GM10266 (cell line): ENCODE measurements at regions not wholly inside any gene's neighbourhood (a gene's known extent, or its start where the extent isn't known, plus 50 kb on each side); places are given as distances from the start of the nearest gene placed in this dataset.

Source experiments
- DNase-seq: peaks from one replicate; pipeline ENCODE4 v3.0.0; 2012; ENCODE audit errors: extremely low spot score
- TF ChIP-seq, protein P1 (sequence below): IDR thresholded peaks from 2 replicates; pipeline ENCODE4 v1.5.1; 2012; ENCODE audit warnings: mild to moderate bottlenecking, low read depth; ENCODE audit not compliant: control insufficient read depth, insufficient read depth; ENCODE audit errors: missing control alignments

DNA sequence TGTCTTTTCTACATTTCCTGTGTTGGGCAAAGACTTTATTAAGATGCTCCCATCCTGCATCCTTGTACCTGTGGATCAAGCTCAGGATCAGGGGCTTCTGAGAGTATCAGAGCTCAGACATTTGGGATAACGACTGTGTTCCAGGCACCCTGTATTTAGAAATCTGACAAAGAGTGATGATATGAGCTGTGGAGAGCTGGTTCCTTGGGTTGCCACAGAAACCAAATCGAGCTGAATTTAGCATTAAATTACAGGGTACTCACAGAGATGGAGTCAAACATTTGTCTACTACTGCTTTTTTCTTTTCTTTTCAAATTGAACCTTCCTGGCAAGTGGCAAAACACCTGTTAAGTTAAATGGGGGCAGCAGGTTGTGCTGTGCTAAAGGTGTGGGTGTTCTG, 110.6 kb downstream of the XCL2 start:
- TF ChIP-seq, protein P1, sequence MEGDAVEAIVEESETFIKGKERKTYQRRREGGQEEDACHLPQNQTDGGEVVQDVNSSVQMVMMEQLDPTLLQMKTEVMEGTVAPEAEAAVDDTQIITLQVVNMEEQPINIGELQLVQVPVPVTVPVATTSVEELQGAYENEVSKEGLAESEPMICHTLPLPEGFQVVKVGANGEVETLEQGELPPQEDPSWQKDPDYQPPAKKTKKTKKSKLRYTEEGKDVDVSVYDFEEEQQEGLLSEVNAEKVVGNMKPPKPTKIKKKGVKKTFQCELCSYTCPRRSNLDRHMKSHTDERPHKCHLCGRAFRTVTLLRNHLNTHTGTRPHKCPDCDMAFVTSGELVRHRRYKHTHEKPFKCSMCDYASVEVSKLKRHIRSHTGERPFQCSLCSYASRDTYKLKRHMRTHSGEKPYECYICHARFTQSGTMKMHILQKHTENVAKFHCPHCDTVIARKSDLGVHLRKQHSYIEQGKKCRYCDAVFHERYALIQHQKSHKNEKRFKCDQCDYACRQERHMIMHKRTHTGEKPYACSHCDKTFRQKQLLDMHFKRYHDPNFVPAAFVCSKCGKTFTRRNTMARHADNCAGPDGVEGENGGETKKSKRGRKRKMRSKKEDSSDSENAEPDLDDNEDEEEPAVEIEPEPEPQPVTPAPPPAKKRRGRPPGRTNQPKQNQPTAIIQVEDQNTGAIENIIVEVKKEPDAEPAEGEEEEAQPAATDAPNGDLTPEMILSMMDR: no peak
- no peak for DNase-seq

- TF ChIP-seq, protein P1: no peak
- no peak for DNase-seq
Observed at GRCh38 chr1:168431882-168432281, 111.9 kb downstream of the XCL2 start.

GRCh38 chr1:168430321-168430720, 113.5 kb downstream of the XCL2 start:
- TF ChIP-seq, protein P1: no peak
- no peak for DNase-seq

GRCh38 chr1:168428063-168428731, 115.6 kb downstream of the XCL2 start:
- DNase-seq: no peak
- TF ChIP-seq, protein P1: no peak

- no peak for DNase-seq
Observed at GRCh38 chr1:168427051-168427450, 116.7 kb downstream of the XCL2 start.

GRCh38 chr1:168424281-168424680, 119.5 kb downstream of the XCL2 start:
- no peak for DNase-seq
- TF ChIP-seq, protein P1: no peak

More at GRCh38 chr1:168427051-168427450, 116.7 kb downstream of the XCL2 start:
- TF ChIP-seq, protein P1: no peak

DNA sequence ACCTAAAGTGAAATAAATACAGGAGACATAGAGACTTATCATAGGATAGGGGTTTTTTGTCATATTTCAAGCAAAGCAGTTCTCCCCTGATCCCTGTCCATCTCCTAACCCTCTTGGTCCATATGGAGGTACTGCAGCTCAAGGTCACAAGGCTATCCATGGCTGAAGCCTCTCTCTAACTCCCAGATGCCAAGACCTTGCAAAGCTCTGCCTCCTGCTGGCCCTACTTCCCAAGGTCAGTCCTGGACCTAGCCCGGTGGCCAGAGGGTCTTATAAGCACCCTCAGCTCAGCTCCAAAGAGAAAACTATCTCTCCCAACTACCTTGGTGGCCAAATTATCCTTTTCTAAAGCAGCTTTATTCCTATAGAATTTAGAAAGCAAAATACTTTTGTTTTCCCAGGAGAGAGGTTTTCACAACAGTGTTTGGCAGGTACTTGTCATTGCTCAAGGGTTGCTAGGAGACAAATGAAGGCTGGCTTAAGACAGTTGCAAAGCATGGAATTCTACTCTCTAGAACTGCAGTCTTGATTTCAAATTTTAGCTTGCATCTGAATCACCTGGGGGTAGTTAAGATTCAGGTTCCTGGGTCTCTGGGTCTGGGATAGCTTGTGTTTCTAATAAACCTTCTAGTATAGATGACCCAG, 121.5 kb downstream of the XCL2 start:
- TF ChIP-seq, protein P1: no peak
- DNase-seq: no peak
